HepG2 (cell line): ENCODE measurements at regions not wholly inside any gene's neighbourhood (a gene's known extent, or its start where the extent isn't known, plus 50 kb on each side); places are given as distances from the start of the nearest gene placed in this dataset.

Source experiments
- ATF3 ChIP-seq: sonication (generic); formaldehyde crosslinking; IDR thresholded peaks from 2 replicates; pipeline ENCODE4 v1.4.0; 2020; ENCODE audit warnings: missing genetic modification reagents
- BHLHE40 ChIP-seq: IDR thresholded peaks from 2 replicates; pipeline ENCODE4 v1.6.1; 2011; ENCODE audit warnings: low read length, improper control_type of control experiment
- CTCF ChIP-seq: sonication (generic); formaldehyde crosslinking; IDR thresholded peaks from 2 replicates; pipeline ENCODE4 v1.5.0; 2020; ENCODE audit warnings: mild to moderate bottlenecking, missing genetic modification reagents, moderate library complexity
- HIC2 ChIP-seq: sonication (generic); formaldehyde crosslinking; IDR thresholded peaks from 2 replicates; pipeline ENCODE4 v1.9.0; 2022; ENCODE audit warnings: low read depth, missing genetic modification reagents
- HMG20A ChIP-seq: IDR thresholded peaks from 2 replicates; pipeline ENCODE4 v1.6.1; 2016; ENCODE audit warnings: borderline replicate concordance
- HNF4G ChIP-seq, 2 experiments: sonication (generic) in 1 of 2; formaldehyde crosslinking in 1 of 2; IDR thresholded peaks; 2 replicates each; pipeline versions ENCODE4 v1.4.0 to v1.6.1; 2011 to 2020; ENCODE audit warnings: borderline replicate concordance in 2 of 2, low read depth in 2 of 2, mild to moderate bottlenecking in 2 of 2, low read length in 1 of 2, missing genetic modification reagents in 1 of 2, moderate library complexity in 1 of 2
- NFYB ChIP-seq: sonication (generic); formaldehyde crosslinking; IDR thresholded peaks from 2 replicates; pipeline ENCODE4 v1.4.0; 2020; ENCODE audit warnings: missing genetic modification reagents
- REST ChIP-seq, 2 experiments: IDR thresholded peaks; 2 replicates each; pipeline ENCODE4 v1.6.1; 2011 to 2012; ENCODE audit warnings: low read length in 2 of 2, borderline replicate concordance in 1 of 2, low read depth in 1 of 2, mild to moderate bottlenecking in 1 of 2, moderate library complexity in 1 of 2
- TCF7 ChIP-seq: sonication (generic); IDR thresholded peaks from 2 replicates; pipeline ENCODE4 v1.6.1; 2016; ENCODE audit warnings: antibody characterized with exemption, low read depth
- TFE3 ChIP-seq: IDR thresholded peaks from 2 replicates; pipeline ENCODE4 v1.6.1; 2016
- TGIF2 ChIP-seq: IDR thresholded peaks from 2 replicates; pipeline ENCODE4 v1.6.1; 2016; ENCODE audit warnings: control low read depth, missing compliant biosample characterization
- ZBED4 ChIP-seq: sonication (generic); formaldehyde crosslinking; IDR thresholded peaks from 2 replicates; pipeline ENCODE4 v1.4.0; 2020; ENCODE audit warnings: missing genetic modification reagents, borderline replicate concordance
- ZNF513 ChIP-seq: sonication (generic); formaldehyde crosslinking; conservative IDR thresholded peaks from 2 replicates; pipeline ENCODE4 v1.5.0; 2020; ENCODE audit warnings: missing genetic modification reagents
- ZNF660 ChIP-seq: sonication (generic); formaldehyde crosslinking; IDR thresholded peaks from 2 replicates; pipeline ENCODE4 v1.5.1; 2020; ENCODE audit warnings: mild to moderate bottlenecking, low read depth, missing genetic modification reagents, borderline replicate concordance

GRCh38 chr11:128234143-128234542, 353.2 kb downstream of the ETS1 start:
- TF ChIP-seq BHLHE40, result no peak
- TF ChIP-seq TFE3, result no peak
- TF ChIP-seq NFYB (CRISPR knock-in tag), result no peak
- TF ChIP-seq CTCF, result no peak
- no peak for TF ChIP-seq REST (IDR thresholded peaks at IDR 0.05; ENCODE audit: borderline replicate concordance in 1 of 2, low read depth in 1 of 2, low read length in 2 of 2)
- TF ChIP-seq ZNF513 (CRISPR knock-in tag), result no peak
- no peak for TF ChIP-seq ZNF660 (CRISPR knock-in tag)
- TF ChIP-seq ZBED4 (CRISPR knock-in tag), result no peak
- TF ChIP-seq TCF7, result no peak
- TF ChIP-seq HIC2 (CRISPR knock-in tag), result no peak
- TF ChIP-seq HMG20A, result no peak
- TF ChIP-seq ATF3 (CRISPR knock-in tag), result no peak
- TF ChIP-seq HNF4G (IDR thresholded peaks at IDR 0.05; ENCODE audit: borderline replicate concordance, low read depth, low read length), result no peak
- TF ChIP-seq HNF4G (CRISPR knock-in tag; IDR thresholded peaks at IDR 0.05; ENCODE audit: borderline replicate concordance, low read depth), result no peak
- TF ChIP-seq TGIF2, result no peak
